Duodenal mucosa (tissue), 2 donors: ENCODE measurements at regions not wholly inside any gene's neighbourhood (a gene's known extent, or its start where the extent isn't known, plus 50 kb on each side); places are given as distances from the start of the nearest gene placed in this dataset.
"Not testable (repeated sequence)": the region's sequence is repeated elsewhere in the genome, so short reads cannot be mapped to it uniquely, and the experiment has no call there.

Experiments used
- H3K27ac ChIP-seq: one replicate; pipeline ENCODE4 v1.7.0; 2013; ENCODE audit warnings: low read depth, low read length
- H3K27me3 ChIP-seq, 2 donors: one replicate each; pipeline ENCODE4 v1.7.0; 2013; ENCODE audit warnings: low read length in 2 of 2, control low read depth in 1 of 2; ENCODE audit not compliant: insufficient read depth in 2 of 2, control insufficient read depth in 1 of 2
- H3K36me3 ChIP-seq, 2 donors: one replicate each; pipeline ENCODE4 v1.7.0; 2013; ENCODE audit warnings: low read length in 2 of 2, control low read depth in 1 of 2; ENCODE audit not compliant: insufficient read depth in 2 of 2, control insufficient read depth in 1 of 2
- H3K4me1 ChIP-seq, 2 donors: one replicate each; pipeline ENCODE4 v1.7.0; 2013; ENCODE audit warnings: low read length in 2 of 2, control low read depth in 1 of 2; ENCODE audit not compliant: insufficient read depth in 2 of 2, control insufficient read depth in 1 of 2
- H3K4me3 ChIP-seq, 2 donors: one replicate each; pipeline ENCODE4 v1.7.0; 2013; ENCODE audit warnings: low read length in 2 of 2, low read depth in 1 of 2
- H3K9ac ChIP-seq, 2 donors: one replicate each; pipeline ENCODE4 v1.7.0; 2013; ENCODE audit warnings: low read length in 2 of 2, low read depth in 1 of 2
- H3K9me3 ChIP-seq, 2 donors: one replicate each; pipeline ENCODE4 v1.7.0; 2013; ENCODE audit warnings: low read length in 2 of 2, control low read depth in 1 of 2; ENCODE audit not compliant: control insufficient read depth in 1 of 2

GRCh38 chr14:30264161-30264560 is 294.8 kb upstream of the G2E3 start:
- Histone ChIP-seq H3K4me1 (no peaks in the 10 kb centered on the region), H3K4me3 (no peak overlapping the region), H3K9ac (no peak overlapping the region), H3K27me3 (no peaks in the 10 kb centered on the region), H3K9me3 (no peaks in the 10 kb centered on the region), H3K36me3 (no peaks in the 10 kb centered on the region), H3K27ac (no peak overlapping the region)

- H3K27me3 ChIP-seq = no peaks in the 10 kb centered on the region
- no peaks in the 10 kb centered on the region for H3K36me3 ChIP-seq
- H3K9me3 ChIP-seq = no peaks in the 10 kb centered on the region
- no peak overlapping the region for H3K27ac ChIP-seq
- no peak overlapping the region for H3K4me3 ChIP-seq
- H3K4me1 ChIP-seq = peaks cover 0 to 9% of the 10 kb centered on the region in 2 donors
- no peak overlapping the region for H3K9ac ChIP-seq
These were observed 292.7 kb upstream of the G2E3 start for GRCh38 chr14:30266290-30266689.

- Histone ChIP-seq H3K4me3 (no peak overlapping the region), H3K27me3 (no peaks in the 10 kb centered on the region), H3K36me3 (no peaks in the 10 kb centered on the region), H3K27ac (no peak overlapping the region), H3K9ac (no peak overlapping the region), H3K4me1 (peaks cover 0 to 9% of the 10 kb centered on the region in 2 donors), H3K9me3 (no peaks in the 10 kb centered on the region)
These were observed 291.8 kb upstream of the G2E3 start for GRCh38 chr14:30267141-30267540.

GRCh38 chr14:30270200-30271161 is 288.5 kb upstream of the G2E3 start:
- no peaks in the 10 kb centered on the region for H3K27me3 ChIP-seq
- H3K36me3 ChIP-seq = no peaks in the 10 kb centered on the region
- peaks cover 0 to 9% of the 10 kb centered on the region in 2 donors for H3K4me1 ChIP-seq
- H3K4me3 ChIP-seq = peak overlapping the region in 1 of 2 donors; percentile 13
- H3K9ac ChIP-seq = no peak overlapping the region
- H3K9me3 ChIP-seq = no peaks in the 10 kb centered on the region
- no peak overlapping the region for H3K27ac ChIP-seq

GRCh38 chr14:30271811-30272323 is 287.1 kb upstream of the G2E3 start:
- Histone ChIP-seq H3K4me3 (no peak overlapping the region), H3K4me1 (peaks cover 0 to 9% of the 10 kb centered on the region in 2 donors), H3K27me3 (no peaks in the 10 kb centered on the region), H3K36me3 (no peaks in the 10 kb centered on the region), H3K27ac (no peak overlapping the region), H3K9ac (no peak overlapping the region), H3K9me3 (no peaks in the 10 kb centered on the region)

- Histone ChIP-seq H3K27me3 (no peaks in the 10 kb centered on the region), H3K9me3 (no peaks in the 10 kb centered on the region), H3K9ac (no peak overlapping the region), H3K27ac (no peak overlapping the region), H3K4me1 (peaks cover 0 to 9% of the 10 kb centered on the region in 2 donors), H3K4me3 (no peak overlapping the region), H3K36me3 (no peaks in the 10 kb centered on the region)
These were observed 285.8 kb upstream of the G2E3 start for GRCh38 chr14:30272848-30273832.

- Histone ChIP-seq H3K4me3 (no peak overlapping the region), H3K9ac (no peak overlapping the region), H3K9me3 (no peaks in the 10 kb centered on the region), H3K27me3 (no peaks in the 10 kb centered on the region), H3K27ac (no peak overlapping the region), H3K36me3 (no peaks in the 10 kb centered on the region), H3K4me1 (peaks cover 0 to 5% of the 10 kb centered on the region in 2 donors)
These were observed 283.4 kb upstream of the G2E3 start for GRCh38 chr14:30275604-30276003.

- Histone ChIP-seq H3K27me3 (no peaks in the 10 kb centered on the region), H3K4me1 (no peaks in the 10 kb centered on the region), H3K9ac (no peak overlapping the region), H3K9me3 (no peaks in the 10 kb centered on the region), H3K27ac (no peak overlapping the region), H3K36me3 (no peaks in the 10 kb centered on the region), H3K4me3 (no peak overlapping the region)
These were observed 281.7 kb upstream of the G2E3 start for GRCh38 chr14:30277268-30277667.

GRCh38 chr14:30278856-30279255 is 280.1 kb upstream of the G2E3 start:
- H3K4me3 ChIP-seq, H3K27me3 ChIP-seq, H3K4me1 ChIP-seq, H3K36me3 ChIP-seq, H3K27ac ChIP-seq, H3K9ac ChIP-seq, H3K9me3 ChIP-seq: not testable (repeated sequence)
